Astrocyte (in vitro differentiated cells and primary cell): ENCODE measurements at regions not wholly inside any gene's neighbourhood (a gene's known extent, or its start where the extent isn't known, plus 50 kb on each side); places are given as distances from the start of the nearest gene placed in this dataset.

ENCODE experiments used
- DNase-seq: peaks from one replicate; pipeline ENCODE4 v3.0.0-alpha.2; 2010; ENCODE audit warnings: low read depth
- FAIRE-seq: peaks from 2 replicates; lab custom pipeline; 2011; peaks lifted over from hg19 to GRCh38; lab: Jason Lieb, UNC
- H2AFZ ChIP-seq: 2 replicates; pipeline ENCODE4 v1.6.0; 2012; ENCODE audit warnings: low read depth, low read length, inconsistent platforms
- H3K27ac ChIP-seq: 2 replicates; pipeline ENCODE4 v1.5.1; 2011; ENCODE audit warnings: low read depth, low read length, inconsistent platforms
- H3K27me3 ChIP-seq: 2 replicates; pipeline ENCODE4 v1.6.0; 2011; ENCODE audit warnings: low read length, inconsistent platforms; ENCODE audit not compliant: insufficient read depth
- H3K36me3 ChIP-seq: 2 replicates; pipeline ENCODE4 v1.5.1; 2011; ENCODE audit warnings: low read length, inconsistent platforms; ENCODE audit not compliant: insufficient read depth
- H3K4me1 ChIP-seq: 2 replicates; pipeline ENCODE4 v1.5.1; 2011; ENCODE audit warnings: low read length, inconsistent platforms; ENCODE audit not compliant: insufficient read depth
- H3K4me2 ChIP-seq: 2 replicates; pipeline ENCODE4 v1.6.0; 2012; ENCODE audit warnings: low read length, inconsistent platforms
- H3K4me3 ChIP-seq: 2 replicates; pipeline ENCODE4 v1.5.1; 2011; ENCODE audit warnings: low read depth, mild to moderate bottlenecking, low read length, inconsistent platforms; ENCODE audit not compliant: insufficient read depth
- H3K79me2 ChIP-seq: 2 replicates; pipeline ENCODE4 v1.6.0; 2012; ENCODE audit warnings: mild to moderate bottlenecking, low read length, inconsistent platforms; ENCODE audit not compliant: insufficient read depth
- H3K9ac ChIP-seq: 2 replicates; pipeline ENCODE4 v1.6.0; 2012; ENCODE audit warnings: mild to moderate bottlenecking, low read length, inconsistent platforms
- H3K9me3 ChIP-seq: 2 replicates; pipeline ENCODE4 v1.5.1; 2012; ENCODE audit warnings: low read depth, mild to moderate bottlenecking, low read length, inconsistent platforms; ENCODE audit not compliant: insufficient read depth
- H4K20me1 ChIP-seq: 2 replicates; pipeline ENCODE4 v1.6.0; 2012; ENCODE audit warnings: low read length, inconsistent platforms; ENCODE audit not compliant: insufficient read depth
- H3K27ac Mint-ChIP-seq: one replicate; pipeline ENCODE4 v1.8.0; 2021; ENCODE audit warnings: mild to moderate bottlenecking, mixed read lengths; ENCODE audit not compliant: unreplicated experiment
- H3K27me3 Mint-ChIP-seq: one replicate; pipeline ENCODE4 v1.8.0; 2021; ENCODE audit warnings: low read depth, mixed read lengths; ENCODE audit not compliant: unreplicated experiment
- H3K36me3 Mint-ChIP-seq: one replicate; pipeline ENCODE4 v1.8.0; 2021; ENCODE audit warnings: low read depth, mixed read lengths; ENCODE audit not compliant: unreplicated experiment
- H3K4me1 Mint-ChIP-seq: one replicate; pipeline ENCODE4 v1.8.0; 2021; ENCODE audit warnings: low read depth, mixed read lengths; ENCODE audit not compliant: unreplicated experiment
- H3K4me3 Mint-ChIP-seq: one replicate; pipeline ENCODE4 v1.8.0; 2021; ENCODE audit warnings: mild to moderate bottlenecking, moderate library complexity, mixed read lengths; ENCODE audit not compliant: unreplicated experiment
- H3K9me3 Mint-ChIP-seq: one replicate; pipeline ENCODE4 v1.8.0; 2021; ENCODE audit warnings: mild to moderate bottlenecking, mixed read lengths; ENCODE audit not compliant: unreplicated experiment
- CTCF ChIP-seq: IDR thresholded peaks from 2 replicates; pipeline ENCODE4 v1.5.1; 2011; ENCODE audit warnings: low read depth, mild to moderate bottlenecking, inconsistent platforms, low read length, moderate library complexity; ENCODE audit not compliant: insufficient read depth
- EZH2 ChIP-seq: IDR thresholded peaks from 2 replicates; pipeline ENCODE4 v1.6.1; 2012; ENCODE audit warnings: mild to moderate bottlenecking, low read length, inconsistent platforms; ENCODE audit not compliant: insufficient read depth

DNA sequence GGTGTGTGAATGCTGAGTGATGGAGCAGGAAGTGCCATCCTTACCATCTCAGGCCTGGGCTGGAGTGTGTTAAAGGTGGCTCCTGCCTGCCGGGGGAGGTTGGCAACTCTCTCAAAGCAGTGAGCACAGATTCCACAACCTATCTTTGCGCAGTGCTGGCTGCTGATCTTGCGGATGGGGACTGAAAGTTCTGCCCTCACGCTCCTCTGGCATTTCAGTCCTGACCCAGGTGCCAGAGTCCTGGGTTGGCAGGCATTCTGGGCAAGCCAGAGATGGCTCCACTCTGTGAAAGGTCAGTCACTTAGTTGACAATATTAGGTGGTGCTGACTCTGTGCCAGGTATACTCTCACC lies 315.5 kb downstream of the RPS24 start:
- H3K9me3 ChIP-seq = no peaks in the 10 kb centered on the region
- Mint-ChIP-seq H3K4me3 (no peak overlapping the region), H3K4me1 (peaks cover 2% of the 10 kb centered on the region), H3K9me3 (no peaks in the 10 kb centered on the region), H3K27me3 (peaks cover 44% of the 10 kb centered on the region), H3K36me3 (peaks cover 1% of the 10 kb centered on the region), H3K27ac (no peak overlapping the region)
- no peak overlapping the region for H3K4me3 ChIP-seq
- FAIRE-seq = no peak
- H2AFZ ChIP-seq = no peak overlapping the region
- DNase-seq = no peak
- no peak overlapping the region for H3K9ac ChIP-seq
- no peak overlapping the region for H3K4me2 ChIP-seq
- H3K27ac ChIP-seq = no peak overlapping the region
- H3K79me2 ChIP-seq = no peaks in the 10 kb centered on the region
- no peaks in the 10 kb centered on the region for H3K36me3 ChIP-seq
- peaks cover 7% of the 10 kb centered on the region for H3K27me3 ChIP-seq
- H3K4me1 ChIP-seq = no peaks in the 10 kb centered on the region
- no peaks in the 10 kb centered on the region for H4K20me1 ChIP-seq
- no peak for TF ChIP-seq EZH2
- no peak for TF ChIP-seq CTCF

DNA sequence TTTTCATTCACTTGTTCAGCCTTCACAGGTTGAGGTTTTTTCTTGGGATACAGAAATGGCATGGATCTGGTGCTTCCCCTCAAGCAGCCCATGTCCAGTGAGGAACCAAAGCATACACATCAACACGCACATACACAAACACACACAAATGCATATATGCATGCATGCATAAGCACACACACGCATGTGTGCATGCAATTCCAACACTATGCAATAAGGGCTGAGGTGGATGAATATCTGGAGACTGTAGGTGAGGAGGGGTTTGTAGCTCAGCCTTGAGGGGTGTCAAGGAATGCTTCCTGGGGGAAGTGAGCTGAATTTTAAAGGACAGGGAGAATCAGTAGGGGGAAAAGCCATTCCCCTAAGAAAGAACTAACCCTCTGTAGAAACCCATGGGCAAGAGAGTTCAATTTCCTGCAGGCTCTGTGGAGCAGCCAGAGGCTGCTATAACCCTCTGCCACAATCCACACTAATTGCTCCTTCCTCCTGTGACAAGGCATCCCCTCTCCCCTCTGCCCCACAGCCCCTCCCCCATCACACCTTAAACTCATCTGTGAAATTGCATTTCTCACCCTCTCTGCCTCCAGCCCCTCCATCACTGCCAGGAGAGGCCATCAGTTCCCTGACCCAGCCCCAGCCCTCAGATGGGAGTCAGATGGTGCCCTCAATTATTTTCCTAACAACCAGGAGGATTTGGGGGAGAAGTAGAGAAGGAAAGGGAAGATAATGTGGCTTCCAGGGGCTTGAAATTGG lies 316.4 kb downstream of the RPS24 start:
- no peak overlapping the region for H3K27ac ChIP-seq
- H4K20me1 ChIP-seq = no peaks in the 10 kb centered on the region
- H3K4me1 ChIP-seq = no peaks in the 10 kb centered on the region
- no peaks in the 10 kb centered on the region for H3K36me3 ChIP-seq
- FAIRE-seq = no peak
- Mint-ChIP-seq H3K9me3 (no peaks in the 10 kb centered on the region), H3K4me3 (no peak overlapping the region), H3K27me3 (peaks cover 44% of the 10 kb centered on the region), H3K4me1 (peaks cover 2% of the 10 kb centered on the region), H3K27ac (no peak overlapping the region), H3K36me3 (peaks cover 1% of the 10 kb centered on the region)
- no peaks in the 10 kb centered on the region for H3K9me3 ChIP-seq
- no peak for DNase-seq
- H3K4me2 ChIP-seq = no peak overlapping the region
- TF ChIP-seq EZH2 = no peak
- no peak for TF ChIP-seq CTCF
- peaks cover 7% of the 10 kb centered on the region for H3K27me3 ChIP-seq
- no peak overlapping the region for H3K4me3 ChIP-seq
- no peaks in the 10 kb centered on the region for H3K79me2 ChIP-seq
- H3K9ac ChIP-seq = no peak overlapping the region
- no peak overlapping the region for H2AFZ ChIP-seq

GRCh38 chr10:78351283-78351682 lies 317.6 kb downstream of the RPS24 start:
- no peak overlapping the region for H3K27ac ChIP-seq
- H3K4me1 ChIP-seq = no peaks in the 10 kb centered on the region
- peaks cover 7% of the 10 kb centered on the region for H3K27me3 ChIP-seq
- H3K9me3 Mint-ChIP-seq = no peaks in the 10 kb centered on the region
- H3K36me3 ChIP-seq = no peaks in the 10 kb centered on the region
- TF ChIP-seq CTCF (no peak), EZH2 (no peak)
- no peak for FAIRE-seq
- H3K79me2 ChIP-seq = no peaks in the 10 kb centered on the region
- H4K20me1 ChIP-seq = no peaks in the 10 kb centered on the region
- H3K4me3 Mint-ChIP-seq = no peak overlapping the region
- H3K9me3 ChIP-seq = no peaks in the 10 kb centered on the region
- no peak overlapping the region for H2AFZ ChIP-seq
- no peak overlapping the region for H3K4me2 ChIP-seq
- H3K27ac Mint-ChIP-seq = no peak overlapping the region
- no peak for DNase-seq
- H3K4me3 ChIP-seq = no peak overlapping the region
- peaks cover 44% of the 10 kb centered on the region for H3K27me3 Mint-ChIP-seq
- no peak overlapping the region for H3K9ac ChIP-seq
- peaks cover 1% of the 10 kb centered on the region for H3K36me3 Mint-ChIP-seq
- H3K4me1 Mint-ChIP-seq = peaks cover 4% of the 10 kb centered on the region
